Retinal pigment epithelial cell (primary cell): ENCODE measurements at regions not wholly inside any gene's neighbourhood (a gene's known extent, or its start where the extent isn't known, plus 50 kb on each side); places are given as distances from the start of the nearest gene placed in this dataset.
A peak's percentile ranks its signal among the peaks of the same experiment; 100 is the strongest.

Source experiments
- DNase-seq: peaks from one replicate; pipeline ENCODE4 v3.0.0-alpha.2; 2010; ENCODE audit warnings: low read depth
- H3K4me3 ChIP-seq: 2 replicates; pipeline ENCODE4 v1.5.1; 2011; ENCODE audit warnings: mild to moderate bottlenecking, low read length, control low read depth, moderate library complexity
- TF ChIP-seq, protein P1 (sequence below): conservative IDR thresholded peaks from 2 replicates; pipeline ENCODE4 v1.5.1; 2011; ENCODE audit warnings: low read depth, low read length, control low read depth, inconsistent platforms

DNA sequence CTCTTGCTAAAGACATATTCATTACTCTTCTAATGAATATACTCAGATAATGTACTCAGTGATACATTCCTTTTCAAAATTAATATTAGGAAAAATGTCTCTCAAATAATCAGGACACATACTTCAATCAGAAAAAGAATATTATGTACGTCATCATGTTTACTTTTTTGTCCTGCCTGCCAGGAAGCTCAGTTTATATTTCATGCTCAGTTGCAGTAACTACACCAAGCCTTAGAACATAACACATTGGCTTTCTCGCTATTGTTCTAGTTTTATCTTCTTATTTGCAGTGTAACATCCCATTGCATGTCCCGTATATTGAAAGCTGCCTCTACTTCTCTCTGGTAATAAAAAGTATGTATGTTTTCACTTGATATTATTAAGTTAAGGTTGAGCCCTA lies 181.5 kb upstream of the LPP start:
- TF ChIP-seq, protein P1, sequence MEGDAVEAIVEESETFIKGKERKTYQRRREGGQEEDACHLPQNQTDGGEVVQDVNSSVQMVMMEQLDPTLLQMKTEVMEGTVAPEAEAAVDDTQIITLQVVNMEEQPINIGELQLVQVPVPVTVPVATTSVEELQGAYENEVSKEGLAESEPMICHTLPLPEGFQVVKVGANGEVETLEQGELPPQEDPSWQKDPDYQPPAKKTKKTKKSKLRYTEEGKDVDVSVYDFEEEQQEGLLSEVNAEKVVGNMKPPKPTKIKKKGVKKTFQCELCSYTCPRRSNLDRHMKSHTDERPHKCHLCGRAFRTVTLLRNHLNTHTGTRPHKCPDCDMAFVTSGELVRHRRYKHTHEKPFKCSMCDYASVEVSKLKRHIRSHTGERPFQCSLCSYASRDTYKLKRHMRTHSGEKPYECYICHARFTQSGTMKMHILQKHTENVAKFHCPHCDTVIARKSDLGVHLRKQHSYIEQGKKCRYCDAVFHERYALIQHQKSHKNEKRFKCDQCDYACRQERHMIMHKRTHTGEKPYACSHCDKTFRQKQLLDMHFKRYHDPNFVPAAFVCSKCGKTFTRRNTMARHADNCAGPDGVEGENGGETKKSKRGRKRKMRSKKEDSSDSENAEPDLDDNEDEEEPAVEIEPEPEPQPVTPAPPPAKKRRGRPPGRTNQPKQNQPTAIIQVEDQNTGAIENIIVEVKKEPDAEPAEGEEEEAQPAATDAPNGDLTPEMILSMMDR, result no peak
- DNase-seq, result no peak
- H3K4me3 ChIP-seq, result no peak overlapping the region

DNA sequence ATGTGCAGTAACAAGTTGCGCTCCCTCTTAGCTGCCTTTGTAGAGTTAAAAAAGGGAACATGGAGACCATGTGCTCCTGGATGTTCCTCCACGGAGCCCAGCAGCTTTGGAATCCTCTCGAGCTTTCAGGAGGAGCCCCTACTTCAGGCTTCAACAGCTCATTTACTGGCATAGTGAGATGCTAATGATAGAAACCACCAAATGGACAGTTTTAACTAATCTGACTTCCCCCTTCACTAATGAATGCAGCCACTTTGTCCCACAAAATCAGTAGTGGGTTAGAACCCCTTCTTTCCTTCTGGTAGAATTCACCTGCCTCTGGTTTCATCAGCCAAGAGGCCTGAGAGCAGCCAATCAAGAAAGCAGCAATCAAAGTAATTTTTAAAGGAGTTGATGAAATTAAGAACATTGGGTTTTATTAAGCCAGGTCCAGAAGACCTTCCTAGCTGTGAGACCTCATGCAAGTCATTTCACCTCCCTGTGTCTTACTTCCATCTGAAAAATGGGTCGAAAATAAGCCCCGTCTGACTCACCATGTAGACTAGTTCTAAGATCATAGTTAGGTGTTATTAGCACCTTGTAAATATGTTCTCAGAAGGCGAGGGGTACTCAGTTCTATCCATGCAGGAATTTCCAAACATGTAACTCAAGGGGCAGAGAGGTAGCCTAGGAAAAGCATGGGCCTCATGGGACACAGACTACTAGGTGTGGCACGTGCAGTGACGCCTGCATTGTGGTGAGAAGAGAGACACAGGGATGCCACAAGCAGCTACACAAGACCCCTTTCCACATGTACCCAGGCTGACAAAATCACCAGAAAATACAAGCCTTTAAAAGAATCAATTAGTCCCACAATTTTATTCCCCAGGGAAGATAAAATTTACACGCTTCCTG lies 179.7 kb upstream of the LPP start:
- H3K4me3 ChIP-seq, result no peak overlapping the region
- DNase-seq, result no peak
- TF ChIP-seq, protein P1, result no peak

DNA sequence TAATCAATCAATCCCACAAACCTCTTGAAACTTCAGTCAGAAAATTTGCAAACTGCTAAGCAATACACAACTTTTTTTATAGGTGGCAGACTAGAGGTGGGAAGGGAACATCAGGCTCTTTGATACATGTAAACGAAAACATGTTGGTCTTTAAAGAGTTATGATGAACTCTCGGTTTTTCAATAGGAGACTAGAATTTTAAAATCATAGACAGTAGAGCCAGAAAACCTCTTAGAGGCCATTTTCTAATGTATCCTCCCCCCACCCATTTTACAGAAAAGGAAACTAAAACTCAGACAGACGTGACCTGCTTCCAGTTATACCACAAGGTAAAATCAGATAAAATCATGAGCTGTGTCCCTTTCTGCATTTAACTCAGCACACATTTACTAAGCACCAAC lies 179.1 kb upstream of the LPP start:
- TF ChIP-seq, protein P1, result peak; percentile 27
- no peak overlapping the region for H3K4me3 ChIP-seq
- no peak for DNase-seq

- DNase-seq, result no peak
- no peak overlapping the region for H3K4me3 ChIP-seq
- TF ChIP-seq, protein P1, result no peak
These were observed 178.2 kb upstream of the LPP start for GRCh38 chr3:187975561-187976364.

- TF ChIP-seq, protein P1, result no peak
- DNase-seq, result no peak
- no peak overlapping the region for H3K4me3 ChIP-seq
These were observed 177.5 kb upstream of the LPP start for GRCh38 chr3:187976365-187976900.

- H3K4me3 ChIP-seq, result no peak overlapping the region
- DNase-seq, result no peak
- TF ChIP-seq, protein P1, result no peak
These were observed 176.3 kb upstream of the LPP start for GRCh38 chr3:187977659-187978058.
